Heart left ventricle (tissue), 16 donors: ENCODE measurements at regions not wholly inside any gene's neighbourhood (a gene's known extent, or its start where the extent isn't known, plus 50 kb on each side); places are given as distances from the start of the nearest gene placed in this dataset.

Experiments
- ATAC-seq, 4 donors: fragments of 200-7000 bp; cut with Tn5 transposase; one replicate each; pipeline ENCODE4 v1.9.1; 2020 to 2022; ENCODE audit warnings: moderate library complexity in 4 of 4, mild to moderate bottlenecking in 3 of 4, moderate number of reproducible peaks in 1 of 4
- DNase-seq, 5 donors: peaks; one replicate each; pipeline ENCODE4 v3.0.0-alpha.2; 2020
- H3K27ac ChIP-seq, 12 donors: fragments of 200-600 bp; sonication (generic) in 4 of 12; one replicate each; pipeline versions ENCODE4 v1.5.0 to v1.8.0; 2016 to 2022; ENCODE audit warnings: mild to moderate bottlenecking in 2 of 12
- H3K27me3 ChIP-seq, 9 donors: fragments of 200-600 bp; sonication (generic) in 2 of 9; one replicate each; pipeline versions ENCODE4 v1.5.1 to v1.8.0; 2016 to 2022; ENCODE audit warnings: mild to moderate bottlenecking in 3 of 9
- H3K36me3 ChIP-seq, 9 donors: fragments of 200-600 bp; sonication (generic) in 2 of 9; one replicate each; pipeline versions ENCODE4 v1.5.0 to v1.8.0; 2018 to 2022; ENCODE audit warnings: mild to moderate bottlenecking in 2 of 9
- H3K4me1 ChIP-seq, 12 donors: fragments of 200-600 bp; sonication (generic) in 4 of 12; one replicate each; pipeline versions ENCODE4 v1.5.0 to v1.8.0; 2016 to 2022; ENCODE audit warnings: mild to moderate bottlenecking in 3 of 12
- H3K4me3 ChIP-seq, 12 donors: fragments of 200-600 bp; sonication (generic) in 4 of 12; one replicate each; pipeline versions ENCODE4 v1.5.0 to v1.8.0; 2017 to 2022; ENCODE audit warnings: mild to moderate bottlenecking in 9 of 12, moderate library complexity in 4 of 12
- H3K9me3 ChIP-seq, 12 donors: fragments of 200-600 bp; sonication (generic) in 4 of 12; one replicate each; pipeline versions ENCODE4 v1.5.0 to v1.8.0; 2016 to 2022; ENCODE audit warnings: mild to moderate bottlenecking in 1 of 12
- POLR2A ChIP-seq, 2 donors: fragments of 450-650 bp; IDR thresholded peaks; one replicate each; pipeline ENCODE4 v1.6.1; 2017; ENCODE audit warnings: antibody characterized with exemption in 2 of 2, mild to moderate bottlenecking in 2 of 2, moderate library complexity in 2 of 2
- WGBS, 4 donors: extraction: QIAGEN DNeasy Blood & Tissue Kit in 2 of 4; methylation state at CpG; one replicate each; pipeline versions ENCODE4 v1.1.5 to v1.1.7; 2013 to 2018; 5-methylcytosine and 5-hydroxymethylcytosine counted together
- intact Hi-C, 10 donors: fragments of 100-400 bp; cut with DNase I; formaldehyde crosslinking; loops; one replicate each; pipeline versions ENCODE4 v1.11.1 to v1.14.2; 2022
- TF ChIP-seq, protein P1 (sequence below), 12 donors: fragments of 200-600 bp; sonication (generic) in 4 of 12; IDR thresholded peaks; one replicate each; pipeline versions ENCODE4 v1.5.0 to v1.8.0; 2018 to 2022; ENCODE audit warnings: antibody characterized with exemption in 12 of 12, mild to moderate bottlenecking in 5 of 12
- donor health status: ischemic (EF 13 %, LVEDD 7.1; RV severe dilation, severe dysfunction).
- donor health status: healthy with polysubstance abuse.
- donor health status: DM: no; HTN: yes; CAD: no.
- donor health status: DM: no; HTN: no; CAD: no.
- donor health status: ischemic (EF 25% LVEDD 6.9; RV normal size, moderate dysfunction).
- donor health status: ischemic (EF 25% LVEDD 5.7; RV mildly dilated, moderate dysfunction).
- donor health status: healthy.
- donor health status: DM: yes; HTN: yes; CAD: no.
- donor health status: ischemic (EF 35%, LVEDD 5.7; RV mildly dilated, moderate dysfunction).
- donor health status: nonischemic (EF 11% LVEDD 7.7; RV severe dilation, severe dysfunction).
- donor health status: DM: yes; HTN: yes; CAD: no.
- donor health status: PGD.
- donor health status: ischemic (EF 29% LVEDD 5.4; RV normal size, mild dysfunction).
- donor health status: nonischemic (EF 23%, LVEDD 6.1; RV moderate dilation, normal function).

DNA sequence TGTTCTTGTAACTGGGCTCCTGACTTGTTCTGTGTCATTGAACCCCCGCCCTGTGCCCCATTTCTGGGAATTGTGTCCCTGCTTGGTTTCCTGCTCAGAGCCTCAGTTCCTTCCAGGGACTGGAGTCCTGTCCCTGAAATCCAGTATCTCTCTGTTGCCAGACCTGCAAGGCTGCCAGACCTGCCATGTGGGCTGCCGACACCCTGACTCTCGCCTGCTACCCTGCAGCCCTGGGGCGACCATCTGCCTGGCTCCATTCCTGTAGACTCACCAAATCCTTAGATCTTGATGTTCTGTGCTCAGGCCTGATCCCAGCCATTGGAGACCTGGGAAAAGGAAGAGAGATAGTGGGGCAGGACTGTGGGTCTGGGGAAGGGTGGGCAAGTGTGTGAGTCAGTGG is 383.3 kb upstream of the PROX1 start:
- intact Hi-C loops = no loop called here
- ATAC-seq = no peak
- 74 to 87% (median 78%) methylated on average over 4 of the region's 4 CpGs for WGBS, 4 donors

DNA sequence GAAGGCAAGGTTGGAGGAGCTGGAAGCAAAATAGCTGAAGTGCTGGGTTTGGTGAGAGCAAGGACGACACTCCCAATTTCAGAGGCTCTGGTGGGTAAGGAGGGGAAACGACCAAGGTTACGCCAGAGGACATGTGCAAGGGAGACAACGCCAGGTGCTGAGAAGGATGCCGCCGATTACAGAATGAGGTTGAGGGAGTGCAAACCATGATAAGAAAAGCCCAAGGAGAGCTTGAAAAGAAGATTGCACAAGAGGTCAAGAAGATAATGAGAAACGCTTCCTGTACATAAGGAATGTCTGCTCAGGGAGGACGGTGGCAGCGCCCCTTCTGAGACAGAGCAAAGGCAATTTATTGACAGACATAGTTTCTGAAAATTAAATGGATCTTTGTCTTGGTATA is 382.0 kb upstream of the PROX1 start:
- Histone ChIP-seq H3K9me3 (no peaks in the 10 kb centered on the region), H3K4me1 (peaks cover 0 to 6% (median 0%) of the 10 kb centered on the region in 12 donors), H3K4me3 (no peak overlapping the region), H3K36me3 (no peaks in the 10 kb centered on the region), H3K27ac (no peak overlapping the region), H3K27me3 (peaks cover 0 to 11% (median 0%) of the 10 kb centered on the region in 9 donors)
- no peak for TF ChIP-seq POLR2A (IDR thresholded peaks at IDR 0.05)
- TF ChIP-seq, protein P1, sequence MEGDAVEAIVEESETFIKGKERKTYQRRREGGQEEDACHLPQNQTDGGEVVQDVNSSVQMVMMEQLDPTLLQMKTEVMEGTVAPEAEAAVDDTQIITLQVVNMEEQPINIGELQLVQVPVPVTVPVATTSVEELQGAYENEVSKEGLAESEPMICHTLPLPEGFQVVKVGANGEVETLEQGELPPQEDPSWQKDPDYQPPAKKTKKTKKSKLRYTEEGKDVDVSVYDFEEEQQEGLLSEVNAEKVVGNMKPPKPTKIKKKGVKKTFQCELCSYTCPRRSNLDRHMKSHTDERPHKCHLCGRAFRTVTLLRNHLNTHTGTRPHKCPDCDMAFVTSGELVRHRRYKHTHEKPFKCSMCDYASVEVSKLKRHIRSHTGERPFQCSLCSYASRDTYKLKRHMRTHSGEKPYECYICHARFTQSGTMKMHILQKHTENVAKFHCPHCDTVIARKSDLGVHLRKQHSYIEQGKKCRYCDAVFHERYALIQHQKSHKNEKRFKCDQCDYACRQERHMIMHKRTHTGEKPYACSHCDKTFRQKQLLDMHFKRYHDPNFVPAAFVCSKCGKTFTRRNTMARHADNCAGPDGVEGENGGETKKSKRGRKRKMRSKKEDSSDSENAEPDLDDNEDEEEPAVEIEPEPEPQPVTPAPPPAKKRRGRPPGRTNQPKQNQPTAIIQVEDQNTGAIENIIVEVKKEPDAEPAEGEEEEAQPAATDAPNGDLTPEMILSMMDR (IDR thresholded peaks at IDR 0.05) = no peak
- WGBS, 4 donors = 40 to 50% (median 47%) methylated on average over 9 of the region's 9 CpGs
- no peak for DNase-seq
- ATAC-seq = no peak
- intact Hi-C loops = no loop called here

More for the DNA sequence above, 383.3 kb upstream of the PROX1 start:
- no peaks in the 10 kb centered on the region for H3K9me3 ChIP-seq
- no peak overlapping the region for H3K4me3 ChIP-seq
- peaks cover 0 to 11% (median 0%) of the 10 kb centered on the region in 9 donors for H3K27me3 ChIP-seq
- peaks cover 0 to 6% (median 0%) of the 10 kb centered on the region in 12 donors for H3K4me1 ChIP-seq
- no peak overlapping the region for H3K27ac ChIP-seq
- no peaks in the 10 kb centered on the region for H3K36me3 ChIP-seq
- no peak for DNase-seq
- TF ChIP-seq, protein P1 (IDR thresholded peaks at IDR 0.05) = no peak
- TF ChIP-seq POLR2A (IDR thresholded peaks at IDR 0.05) = no peak

DNA sequence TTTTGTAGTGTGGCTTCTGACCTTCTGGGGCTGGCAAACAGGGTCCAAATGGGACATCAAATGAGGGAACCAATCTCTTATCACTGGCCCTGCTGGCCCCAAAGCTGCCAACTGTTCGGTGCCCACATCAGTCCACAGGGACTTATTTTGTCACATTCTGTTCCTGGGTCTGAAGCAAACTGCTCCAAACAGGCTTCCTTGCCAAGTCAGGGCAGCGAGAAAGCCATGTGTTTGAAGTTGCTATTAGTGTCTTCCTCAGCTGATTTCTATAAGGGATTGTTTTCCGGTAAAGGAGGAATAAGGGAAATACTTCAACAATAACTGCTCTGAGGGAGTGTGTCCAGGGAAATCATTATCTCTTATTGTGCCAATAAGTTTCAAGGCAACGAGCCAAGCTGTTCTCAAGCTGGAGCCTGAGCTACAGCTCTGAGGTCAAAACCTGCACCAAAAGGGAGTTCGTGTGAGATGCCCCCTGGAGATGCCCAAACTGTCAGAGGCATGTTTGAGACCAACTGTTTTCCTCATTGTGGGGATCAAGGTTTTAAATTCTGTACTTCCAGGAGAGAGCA is 381.4 kb upstream of the PROX1 start:
- Histone ChIP-seq H3K4me1 (peaks cover 0 to 6% (median 0%) of the 10 kb centered on the region in 12 donors), H3K36me3 (no peaks in the 10 kb centered on the region), H3K27me3 (peaks cover 0 to 11% (median 0%) of the 10 kb centered on the region in 9 donors), H3K4me3 (no peak overlapping the region), H3K27ac (no peak overlapping the region), H3K9me3 (no peaks in the 10 kb centered on the region)
- ATAC-seq (peak in 3 of 4 donors; percentile 56 to 90 (median 66)), DNase-seq (no peak)
- intact Hi-C loops = no loop called here
- 11 to 26% (median 16%) methylated on average over 5 of the region's 5 CpGs for WGBS, 4 donors
- TF ChIP-seq POLR2A (IDR thresholded peaks at IDR 0.05) = no peak
- TF ChIP-seq, protein P1 (IDR thresholded peaks at IDR 0.05) = no peak

DNA sequence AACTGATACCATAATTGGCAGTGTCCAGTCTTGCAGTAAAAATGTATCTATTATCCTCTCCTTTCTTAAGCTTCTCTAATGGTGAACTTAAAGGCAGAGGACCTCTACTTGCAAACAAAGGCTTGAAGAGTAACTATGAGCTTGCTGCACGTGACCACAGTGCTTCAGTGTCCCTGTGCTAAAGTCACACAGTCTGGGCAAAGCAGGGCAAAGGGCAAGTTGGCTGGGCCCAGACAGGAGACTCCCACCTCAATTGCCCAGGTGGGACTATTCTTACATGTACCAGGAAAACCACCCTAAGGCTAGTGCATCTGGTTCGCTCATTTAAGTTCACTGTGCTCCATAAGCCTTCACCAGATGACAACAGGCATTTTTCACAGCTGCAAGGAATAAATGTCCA is 374.2 kb upstream of the PROX1 start:
- intact Hi-C loops = no loop called here
- H3K4me1 ChIP-seq = no peaks in the 10 kb centered on the region

More for the DNA sequence above, 374.2 kb upstream of the PROX1 start:
- H3K36me3 ChIP-seq = no peaks in the 10 kb centered on the region
- ATAC-seq = no peak
- no peak overlapping the region for H3K4me3 ChIP-seq
- peaks cover 0 to 7% (median 0%) of the 10 kb centered on the region in 9 donors for H3K27me3 ChIP-seq
- H3K9me3 ChIP-seq = no peaks in the 10 kb centered on the region
- H3K27ac ChIP-seq = no peak overlapping the region
- TF ChIP-seq, protein P1 (IDR thresholded peaks at IDR 0.05) = no peak
- TF ChIP-seq POLR2A (IDR thresholded peaks at IDR 0.05) = no peak
- DNase-seq = no peak
- WGBS, 4 donors = 75 to 90% (median 83%) methylated on average over 2 of the region's 2 CpGs
